ENCODE measurements at regions not wholly inside any gene's neighbourhood (a gene's known extent, or its start where the extent isn't known, plus 50 kb on each side); places are given as distances from the start of the nearest gene placed in this dataset.
"Not testable (repeated sequence)": the region's sequence is repeated elsewhere in the genome, so short reads cannot be mapped to it uniquely, and the experiment has no call there.

DNA sequence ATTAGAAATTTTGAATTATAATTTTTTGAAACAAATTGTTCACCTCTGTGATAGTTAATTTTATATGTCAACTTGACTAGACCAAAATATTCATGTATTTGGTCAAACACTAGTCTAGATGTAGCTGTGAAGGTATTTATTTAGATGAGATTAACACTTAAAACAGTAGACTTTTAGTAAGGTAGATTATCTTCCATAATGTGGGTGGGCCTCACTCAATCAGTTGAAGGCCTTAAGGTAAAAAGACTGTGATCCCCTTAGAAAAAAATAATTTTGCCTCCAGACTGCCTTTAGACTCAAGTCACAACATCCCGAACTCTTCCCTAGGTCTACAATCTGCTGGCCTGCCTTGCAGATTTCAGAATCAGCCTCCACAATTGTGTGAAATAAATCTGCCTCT is 177.3 kb upstream of the PABPC5 start:
- no peak for DNase-seq (ENCODE audit: low spot score)

DNA sequence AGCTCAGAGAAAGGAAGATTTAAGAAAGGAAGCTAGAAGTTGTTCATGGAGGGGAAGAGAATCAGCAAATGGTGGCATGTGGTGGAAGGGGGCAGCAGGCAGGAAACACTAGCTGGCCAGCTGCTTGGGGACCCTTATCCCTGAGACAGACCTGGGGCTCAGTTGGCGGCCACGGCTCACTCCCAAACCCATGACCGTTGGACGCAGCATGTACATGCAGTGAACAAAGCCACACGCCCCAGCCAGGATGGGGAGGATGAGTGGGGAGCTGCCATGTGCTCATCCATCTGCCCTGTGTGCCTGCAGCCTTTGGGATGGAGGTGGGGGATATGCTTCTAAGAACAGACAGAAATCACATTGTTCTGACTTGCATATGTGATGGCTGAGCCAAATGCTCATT is 155.2 kb upstream of the PABPC5 start:
- DNase-seq (ENCODE audit: low spot score) = peak; percentile 1

DNA sequence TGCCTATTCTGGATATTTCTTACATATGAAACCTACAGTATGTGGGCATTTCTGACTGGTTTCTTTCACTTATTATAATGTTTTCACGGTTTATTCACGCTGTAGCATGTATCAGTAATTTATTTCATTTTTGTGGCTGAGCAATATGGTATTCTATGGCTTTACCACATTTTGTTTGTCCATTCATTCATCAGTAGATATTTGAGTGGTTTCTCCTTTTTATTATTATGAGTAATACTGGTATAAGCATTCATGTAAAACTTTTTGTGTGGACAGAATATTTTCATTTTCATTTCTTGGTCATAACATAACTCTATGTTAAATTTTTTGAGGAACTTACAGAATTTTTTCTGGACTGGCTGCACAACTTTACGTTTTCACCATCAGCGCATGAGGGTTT is 122.7 kb upstream of the PABPC5 start:
- DNase-seq (ENCODE audit: low spot score) = no peak

DNA sequence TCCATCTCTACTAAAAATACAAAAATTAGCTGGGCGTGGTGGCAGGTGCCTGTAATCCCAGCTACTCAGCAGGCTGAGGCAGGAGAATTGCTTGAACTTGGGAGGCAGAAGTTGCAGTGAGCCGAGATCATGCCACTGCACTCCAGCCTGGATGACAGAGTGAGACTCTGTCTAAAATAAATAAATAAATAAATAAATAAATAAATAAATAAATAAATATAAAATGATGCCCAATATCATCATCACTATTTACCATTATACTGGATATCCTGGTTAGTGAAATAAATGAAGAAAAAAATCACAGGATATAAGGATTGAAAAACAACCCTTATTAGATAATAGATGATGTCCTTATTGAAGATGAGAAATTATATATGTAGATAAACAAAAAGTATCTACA is 115.8 kb upstream of the PABPC5 start:
- DNase-seq (ENCODE audit: low spot score) = not testable (repeated sequence)

DNA sequence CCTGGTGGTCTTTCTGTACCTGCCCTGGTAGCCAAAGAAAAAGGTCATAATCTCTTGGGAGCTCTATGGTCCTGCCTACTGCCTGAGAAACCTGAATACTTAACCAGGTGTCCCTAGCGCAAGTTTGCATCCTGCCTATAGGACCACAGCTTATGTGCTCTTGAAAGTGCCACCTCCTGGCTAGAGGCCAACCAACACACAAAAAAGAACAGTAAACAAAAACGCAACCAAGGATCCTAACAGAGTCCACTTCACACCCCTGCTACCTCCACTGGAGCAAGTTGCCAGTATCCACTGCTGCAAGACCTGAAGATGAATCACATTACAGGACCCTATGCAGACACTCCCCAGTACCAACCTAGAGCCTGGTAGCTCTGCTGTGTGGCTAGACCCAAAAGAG is 103.2 kb upstream of the PABPC5 start:
- DNase-seq (ENCODE audit: low spot score) = no peak
